ENCODE measurements at regions not wholly inside any gene's neighbourhood (a gene's known extent, or its start where the extent isn't known, plus 50 kb on each side); places are given as distances from the start of the nearest gene placed in this dataset.

- TF ChIP-seq CTCF (IDR thresholded peaks at IDR 0.05) (no peak), POLR2A (IDR thresholded peaks at IDR 0.05) (no peak), POLR2AphosphoS5 (IDR thresholded peaks at IDR 0.05) (no peak)
These were observed 74.0 kb downstream of the CMPK2 start for GRCh38 chr2:6791682-6792081.
